ENCODE measurements at regions not wholly inside any gene's neighbourhood (a gene's known extent, or its start where the extent isn't known, plus 50 kb on each side); places are given as distances from the start of the nearest gene placed in this dataset.

- in situ Hi-C loops (cut with HindIII; ENCODE audit: low pct_ligation_motif_present, low sequenced_read_pairs): no loop called here
Observed at GRCh38 chr10:61280303-61280702, 172.9 kb downstream of the TMEM26 start.

GRCh38 chr10:61279400-61279799 is 173.8 kb downstream of the TMEM26 start:
- no peak overlapping the region for H3K4me3 ChIP-seq (ENCODE audit: low read depth, low read length)
- no peaks in the 10 kb centered on the region for H3K36me3 ChIP-seq (replicated peaks)
- no peak for DNase-seq
- no peaks in the 10 kb centered on the region for H3K27me3 ChIP-seq (replicated peaks)
- H3K27ac ChIP-seq: no peak overlapping the region
- in situ Hi-C loops (cut with HindIII; ENCODE audit: low pct_ligation_motif_present, low sequenced_read_pairs): no loop called here
- no peak for TF ChIP-seq CTCF (IDR thresholded peaks at IDR 0.05; ENCODE audit: low read depth, low read length, missing control alignments)

More at GRCh38 chr10:61280303-61280702, 172.9 kb downstream of the TMEM26 start:
- H3K27ac ChIP-seq: no peak overlapping the region
- H3K4me3 ChIP-seq (ENCODE audit: low read depth, low read length): no peak overlapping the region
- no peak for TF ChIP-seq CTCF (IDR thresholded peaks at IDR 0.05; ENCODE audit: low read depth, low read length, missing control alignments)
- H3K27me3 ChIP-seq (replicated peaks): no peaks in the 10 kb centered on the region
- no peaks in the 10 kb centered on the region for H3K36me3 ChIP-seq (replicated peaks)
- DNase-seq: peak; percentile 58

- H3K36me3 ChIP-seq (replicated peaks): no peaks in the 10 kb centered on the region
- no peak overlapping the region for H3K4me3 ChIP-seq (ENCODE audit: low read depth, low read length)
- no peak overlapping the region for H3K27ac ChIP-seq
- DNase-seq: no peak
- no peaks in the 10 kb centered on the region for H3K27me3 ChIP-seq (replicated peaks)
- TF ChIP-seq CTCF (IDR thresholded peaks at IDR 0.05; ENCODE audit: low read depth, low read length, missing control alignments): no peak
- in situ Hi-C loops (cut with HindIII; ENCODE audit: low pct_ligation_motif_present, low sequenced_read_pairs): no loop called here
Observed at GRCh38 chr10:61278556-61278955, 174.6 kb downstream of the TMEM26 start.

GRCh38 chr10:61272781-61273180 is 180.4 kb downstream of the TMEM26 start:
- H3K36me3 ChIP-seq (replicated peaks): no peaks in the 10 kb centered on the region
- H3K27me3 ChIP-seq (replicated peaks): no peaks in the 10 kb centered on the region
- no peak overlapping the region for H3K4me3 ChIP-seq (ENCODE audit: low read depth, low read length)
- DNase-seq: no peak
- no peak for TF ChIP-seq CTCF (IDR thresholded peaks at IDR 0.05; ENCODE audit: low read depth, low read length, missing control alignments)
- in situ Hi-C loops (cut with HindIII; ENCODE audit: low pct_ligation_motif_present, low sequenced_read_pairs): no loop called here
- H3K27ac ChIP-seq: no peak overlapping the region

- Histone ChIP-seq H3K27ac (no peak overlapping the region), H3K36me3 (replicated peaks) (no peaks in the 10 kb centered on the region), H3K4me3 (ENCODE audit: low read depth, low read length) (no peak overlapping the region), H3K27me3 (replicated peaks) (no peaks in the 10 kb centered on the region)
- DNase-seq: peak; percentile 60
- peak; percentile 29 for TF ChIP-seq CTCF (IDR thresholded peaks at IDR 0.05; ENCODE audit: low read depth, low read length, missing control alignments)
- in situ Hi-C loops (cut with HindIII; ENCODE audit: low pct_ligation_motif_present, low sequenced_read_pairs): no loop called here
Observed at GRCh38 chr10:61271127-61271780, 181.9 kb downstream of the TMEM26 start.

GRCh38 chr10:61263518-61263917 is 189.7 kb downstream of the TMEM26 start:
- Histone ChIP-seq H3K27me3 (replicated peaks) (no peaks in the 10 kb centered on the region), H3K36me3 (replicated peaks) (no peaks in the 10 kb centered on the region), H3K27ac (no peak overlapping the region), H3K4me3 (ENCODE audit: low read depth, low read length) (no peak overlapping the region)
- no peak for DNase-seq
- no peak for TF ChIP-seq CTCF (IDR thresholded peaks at IDR 0.05; ENCODE audit: low read depth, low read length, missing control alignments)
- in situ Hi-C loops (cut with HindIII; ENCODE audit: low pct_ligation_motif_present, low sequenced_read_pairs): no loop called here
